ENCODE measurements at regions not wholly inside any gene's neighbourhood (a gene's known extent, or its start where the extent isn't known, plus 50 kb on each side); places are given as distances from the start of the nearest gene placed in this dataset.
"Not testable (repeated sequence)": the region's sequence is repeated elsewhere in the genome, so short reads cannot be mapped to it uniquely, and the experiment has no call there.

DNA sequence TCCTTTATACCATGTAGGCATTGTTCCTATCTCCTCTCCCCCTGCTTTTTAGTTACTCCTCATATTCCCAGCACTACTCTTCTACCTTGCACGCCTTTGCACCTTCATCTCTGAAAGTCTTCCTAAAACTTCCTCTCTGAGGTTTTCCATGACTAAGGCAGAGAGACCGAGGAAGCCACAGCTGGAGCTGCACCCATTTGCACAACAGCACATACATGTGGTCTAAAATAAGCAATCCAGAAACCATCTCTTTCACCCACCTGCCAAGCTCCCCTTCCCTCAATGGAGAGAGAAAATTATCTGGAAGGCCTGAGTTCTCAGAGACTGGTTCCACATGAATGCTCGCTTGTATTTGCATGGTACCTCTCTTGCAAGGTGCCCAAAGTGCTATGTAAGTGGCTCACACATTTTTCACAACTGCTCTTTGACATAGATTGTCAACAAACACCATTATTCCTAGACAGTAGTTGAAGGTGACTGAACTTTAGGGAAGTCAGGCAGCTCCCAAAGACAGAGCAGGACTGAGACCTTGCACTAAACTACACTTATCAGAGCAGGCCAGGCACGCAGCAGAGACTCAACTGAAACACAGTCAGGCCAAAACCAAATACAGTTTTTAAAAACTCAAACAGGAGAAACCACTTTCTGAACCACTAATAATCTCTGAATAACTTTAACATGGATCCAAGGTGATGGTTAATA lies 313.2 kb downstream of the TFAP2A start:
- no peak for DNase-seq

DNA sequence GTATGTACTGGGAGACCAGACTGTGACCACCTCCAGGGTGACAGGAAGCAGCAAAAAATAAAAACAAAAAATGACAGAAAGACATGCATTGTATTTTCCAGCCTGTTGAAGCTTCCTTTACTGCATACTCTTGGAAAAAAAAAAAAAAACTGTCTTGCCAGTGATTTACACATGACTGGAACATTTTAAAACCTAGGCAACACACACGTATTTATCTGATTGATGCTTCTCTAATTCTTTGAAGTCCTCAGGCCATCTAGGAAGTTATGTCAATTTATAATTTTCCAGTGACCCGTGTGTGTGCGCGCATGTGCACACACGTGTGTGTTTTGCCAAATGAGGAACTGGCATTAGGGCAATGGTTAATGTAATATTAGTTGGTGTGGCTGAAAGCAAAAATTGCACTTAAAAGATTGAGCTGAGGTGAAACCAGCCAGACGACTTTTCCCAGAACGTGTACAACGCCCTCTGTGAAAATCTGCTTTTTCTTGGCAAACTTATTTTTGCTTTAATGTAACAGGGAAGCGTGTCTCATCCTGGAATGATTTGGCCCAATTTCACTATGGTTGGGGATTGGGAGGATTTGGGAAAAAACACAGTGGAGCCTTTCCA lies 315.2 kb downstream of the TFAP2A start:
- no peak for DNase-seq

DNA sequence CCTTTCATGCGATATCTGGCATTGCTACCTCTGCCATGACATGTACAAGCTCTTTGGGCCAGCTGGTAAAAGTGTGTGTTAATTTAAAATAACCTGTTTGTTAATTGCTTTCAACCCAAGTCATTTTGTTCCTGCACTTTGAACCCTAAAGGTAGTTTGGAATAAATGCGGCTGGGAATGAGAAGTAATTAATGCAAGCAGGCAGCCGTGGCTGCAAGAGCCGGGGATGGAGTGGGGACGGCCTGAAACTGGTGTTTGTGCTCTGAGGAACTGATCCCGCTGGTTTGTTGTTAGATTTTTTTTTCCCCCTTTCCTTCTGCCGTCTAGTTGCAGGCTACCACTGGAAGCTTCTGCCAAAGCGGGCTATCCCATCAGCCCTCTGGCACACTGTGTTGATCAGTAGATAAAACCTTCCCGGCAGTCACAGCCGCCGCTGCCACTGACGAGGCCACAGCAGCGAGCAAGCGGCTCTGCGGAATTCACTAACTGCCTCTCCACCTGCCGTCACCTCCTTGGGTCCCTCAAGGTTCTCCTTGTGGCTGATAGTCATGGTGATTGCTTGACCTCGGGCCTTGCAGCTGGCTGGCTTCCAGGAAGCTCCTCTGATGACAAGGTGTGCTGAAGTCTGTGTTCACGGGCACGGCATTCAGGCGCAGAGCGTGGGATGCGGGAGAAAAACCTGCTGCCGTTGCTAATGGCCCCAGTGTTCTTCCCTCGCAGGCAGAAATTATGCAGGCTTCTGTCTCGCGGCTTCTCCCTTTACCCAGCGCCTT lies 315.9 kb downstream of the TFAP2A start:
- no peak for DNase-seq

DNA sequence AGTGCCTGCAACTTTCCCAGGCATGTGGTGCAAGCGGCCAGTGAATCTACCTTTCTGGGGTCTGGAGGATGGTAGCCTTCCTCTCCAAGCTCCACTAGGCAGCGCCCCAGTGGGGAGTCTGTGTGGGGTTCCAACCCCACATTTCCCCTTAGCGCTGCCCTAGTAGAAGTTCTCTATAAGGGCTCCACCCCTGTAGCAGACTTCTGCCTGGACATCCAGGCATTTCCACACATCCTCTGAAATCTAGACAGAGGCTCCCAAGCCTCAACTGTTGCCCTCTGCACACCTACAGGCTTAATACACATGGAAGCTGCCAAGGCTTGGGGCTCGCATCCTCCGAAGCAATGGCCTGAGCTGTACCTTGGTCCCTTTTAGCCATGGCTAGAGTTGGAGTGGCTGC lies 321.6 kb downstream of the TFAP2A start:
- DNase-seq = no peak

DNA sequence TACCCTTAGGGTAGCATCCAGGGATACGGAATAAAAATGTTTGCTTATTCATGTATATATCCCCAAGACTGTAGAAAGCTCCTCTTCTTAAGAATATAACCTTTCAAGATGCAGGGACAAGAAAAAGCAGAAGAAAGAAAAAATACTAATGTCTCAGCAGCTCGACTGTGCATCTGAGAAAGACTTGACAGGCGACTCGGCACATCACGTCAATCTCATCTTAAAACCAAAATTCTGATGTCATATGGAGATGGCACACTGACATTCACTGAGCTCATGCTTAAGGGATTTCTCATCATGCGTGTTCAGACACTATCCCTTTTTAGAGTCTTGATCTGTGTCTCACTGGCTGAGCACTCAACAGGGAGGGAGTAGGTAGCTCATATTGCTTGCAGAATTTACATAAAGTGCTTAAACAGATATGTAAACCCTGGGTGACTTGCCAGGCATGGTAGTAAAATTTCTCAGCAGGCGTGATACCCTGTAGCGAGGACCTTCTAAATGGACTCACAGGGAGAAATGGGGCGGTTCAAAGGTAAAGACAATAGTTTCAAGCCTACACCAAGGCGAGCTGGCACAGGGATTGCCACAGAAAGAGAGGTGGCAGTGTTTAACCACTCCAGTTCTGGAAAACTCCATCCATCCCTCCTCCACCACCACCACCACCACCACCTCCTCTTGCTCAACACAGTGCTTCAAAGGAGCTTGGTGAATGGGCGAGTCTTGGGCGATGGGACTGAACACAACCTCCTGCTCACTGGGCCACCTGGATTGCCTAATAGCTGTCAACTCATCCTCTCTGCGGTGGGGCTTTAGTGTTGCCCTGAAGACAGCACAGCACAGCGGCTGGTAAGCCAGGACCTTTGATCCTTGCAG lies 330.5 kb downstream of the TFAP2A start:
- no peak for DNase-seq

DNA sequence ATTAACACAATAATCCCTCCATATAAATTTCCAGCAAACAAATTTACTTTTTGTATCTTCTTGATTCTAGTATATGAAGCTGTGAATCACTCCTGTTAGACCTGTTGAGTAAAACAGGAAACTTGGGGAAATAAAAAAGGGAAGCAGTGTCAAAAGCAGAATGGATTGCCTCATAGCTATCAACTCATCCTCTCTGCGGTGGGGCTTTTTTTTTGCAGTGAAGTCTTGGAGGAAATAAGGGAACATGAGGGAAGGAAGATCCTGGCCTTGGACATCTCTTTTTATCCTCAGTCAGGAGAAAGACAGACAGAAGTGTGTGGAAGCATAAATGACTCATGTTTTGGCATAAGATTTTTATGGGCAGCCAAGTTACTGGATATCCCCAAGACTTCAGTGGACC lies 332.5 kb downstream of the TFAP2A start:
- no peak for DNase-seq

DNA sequence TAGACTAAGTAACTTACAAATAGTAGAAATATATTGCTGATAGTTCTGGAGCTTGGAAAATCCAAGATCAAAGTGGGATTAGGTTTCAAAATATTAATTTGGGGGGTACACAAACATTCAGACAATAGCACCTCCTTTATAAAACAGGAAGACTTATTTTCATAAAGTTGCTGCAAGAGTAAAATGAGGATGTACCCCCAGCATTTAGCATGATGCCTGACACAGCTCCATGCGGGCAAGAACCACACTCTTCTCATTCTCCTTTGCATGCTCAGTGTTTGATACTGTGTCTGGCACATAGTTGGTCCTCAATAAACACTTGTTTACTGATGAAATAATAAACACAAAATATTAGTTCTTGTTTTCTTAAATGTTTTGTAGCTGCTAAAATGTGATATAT lies 332.9 kb downstream of the TFAP2A start:
- no peak for DNase-seq

DNA sequence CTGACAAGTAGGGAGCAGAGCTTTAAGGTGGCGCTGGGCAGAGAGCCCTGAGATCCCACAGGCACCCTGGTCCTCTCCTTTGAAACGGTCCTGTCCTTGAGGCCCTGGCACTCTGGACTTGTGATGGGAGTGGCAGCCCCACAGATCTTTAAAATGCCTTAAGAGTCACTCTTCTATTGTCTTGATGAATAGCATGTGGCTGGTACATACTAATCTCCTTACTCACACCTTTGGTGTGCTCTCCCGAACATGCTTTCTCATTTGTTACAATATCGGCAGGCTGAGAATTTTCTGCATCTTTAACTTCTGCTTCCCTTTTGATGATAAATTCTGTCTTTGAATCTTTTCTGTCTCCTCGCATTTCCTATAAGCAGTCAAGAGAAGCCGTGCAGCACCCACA lies 333.8 kb downstream of the TFAP2A start:
- no peak for DNase-seq

DNA sequence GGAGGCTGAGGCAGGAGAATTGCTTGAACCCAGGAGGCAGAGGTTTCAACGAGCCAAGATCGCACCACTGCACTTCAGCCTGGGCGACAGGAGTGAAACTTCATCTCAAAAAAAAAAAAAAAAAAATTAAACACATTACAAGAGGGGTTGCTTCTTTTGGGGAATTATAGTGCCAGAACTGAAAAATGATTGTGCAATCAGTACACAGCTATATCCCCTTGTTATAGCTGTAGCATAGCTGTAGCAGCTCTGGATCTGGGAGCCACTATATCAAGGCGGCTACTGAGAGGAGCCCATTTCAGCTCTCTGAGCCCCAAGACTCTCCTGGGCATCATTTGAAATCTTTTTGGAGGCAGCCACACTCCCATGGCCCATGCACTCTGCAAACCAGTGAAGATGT lies 334.3 kb downstream of the TFAP2A start:
- DNase-seq = no peak

DNA sequence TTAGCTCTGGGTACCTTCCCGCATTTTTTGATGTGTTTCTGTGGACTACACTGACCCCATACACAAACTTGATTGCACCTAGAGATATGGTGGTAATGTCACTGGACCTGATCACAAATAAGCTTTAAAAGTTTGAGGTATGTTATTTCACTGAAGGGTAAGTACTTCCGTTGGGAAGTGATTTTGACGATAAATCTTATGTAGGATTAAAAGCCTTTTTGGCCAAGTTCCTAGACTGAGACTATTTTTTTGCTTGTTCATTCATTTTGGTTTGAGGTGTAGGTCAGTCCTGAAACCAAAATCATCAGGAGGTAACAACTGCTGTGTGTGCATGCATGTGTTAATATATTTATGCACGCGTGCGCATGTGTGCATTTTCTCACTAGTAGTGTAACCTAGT lies 336.3 kb downstream of the TFAP2A start:
- DNase-seq = no peak

DNA sequence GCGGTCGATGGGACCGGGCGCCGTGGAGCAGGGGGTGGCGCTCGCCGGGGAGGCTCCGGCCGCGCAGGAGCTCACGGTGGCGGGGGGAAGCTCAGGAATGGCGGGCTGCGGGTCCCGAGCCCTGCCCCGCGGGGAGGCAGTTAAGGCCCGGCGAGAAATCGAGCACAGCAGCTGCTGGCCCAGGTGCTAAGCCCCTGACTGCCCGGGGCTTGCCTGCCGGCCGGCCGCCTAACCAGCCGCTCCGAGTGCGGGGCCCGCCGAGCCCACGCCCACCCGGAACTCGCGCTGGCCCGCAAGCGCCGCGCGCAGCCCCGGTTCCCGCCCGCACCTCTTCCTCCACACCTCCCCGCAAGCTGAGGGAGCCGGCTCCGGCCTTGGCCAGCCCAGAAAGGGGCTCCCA lies 340.1 kb downstream of the TFAP2A start:
- DNase-seq = not testable (repeated sequence)

DNA sequence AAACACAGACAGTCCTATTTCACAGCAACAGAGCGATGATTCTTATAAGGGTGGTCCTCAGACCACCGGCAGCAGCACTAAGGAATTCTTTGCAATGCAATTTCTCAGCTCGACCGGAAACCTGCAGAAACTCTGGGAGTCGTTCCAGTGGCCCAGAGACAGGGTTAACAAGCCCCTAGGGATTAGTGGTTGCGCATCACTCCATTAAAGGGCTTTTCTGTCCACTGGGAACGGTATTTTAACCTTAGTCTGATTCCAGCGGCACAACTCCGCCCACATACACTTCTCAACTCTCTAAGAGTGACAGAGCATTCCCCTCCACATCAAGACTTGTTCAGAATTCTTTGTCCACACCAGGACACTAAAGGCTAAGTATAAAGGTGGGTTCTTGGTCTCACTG lies 341.5 kb downstream of the TFAP2A start:
- no peak for DNase-seq

DNA sequence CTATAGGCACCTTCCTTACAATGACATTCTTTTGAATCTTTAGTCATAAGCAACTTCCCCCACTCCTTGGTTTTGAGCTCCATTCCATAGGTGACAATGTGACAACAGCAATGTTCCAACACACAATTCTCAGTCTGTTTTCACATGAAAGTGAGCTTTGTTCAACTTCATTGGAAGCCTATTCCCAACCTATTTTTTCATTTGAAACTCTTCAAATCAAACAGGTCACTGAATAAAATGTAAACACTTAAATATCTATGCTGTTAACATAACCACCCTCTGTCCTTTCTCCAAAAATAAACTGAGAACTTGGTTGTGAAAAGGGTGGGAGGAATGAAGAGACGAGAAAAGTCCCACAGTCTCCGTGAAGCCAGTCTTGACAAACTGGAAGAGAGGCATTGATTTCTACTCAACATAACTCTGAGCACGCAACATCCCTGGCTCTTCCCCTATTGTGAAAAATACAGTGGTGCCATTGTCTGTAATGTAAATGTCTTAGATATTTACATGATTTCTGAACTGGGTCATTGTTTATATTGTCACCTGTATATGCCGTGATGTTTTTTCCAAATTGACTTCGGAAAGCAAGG lies 343.1 kb downstream of the TFAP2A start:
- DNase-seq = no peak

DNA sequence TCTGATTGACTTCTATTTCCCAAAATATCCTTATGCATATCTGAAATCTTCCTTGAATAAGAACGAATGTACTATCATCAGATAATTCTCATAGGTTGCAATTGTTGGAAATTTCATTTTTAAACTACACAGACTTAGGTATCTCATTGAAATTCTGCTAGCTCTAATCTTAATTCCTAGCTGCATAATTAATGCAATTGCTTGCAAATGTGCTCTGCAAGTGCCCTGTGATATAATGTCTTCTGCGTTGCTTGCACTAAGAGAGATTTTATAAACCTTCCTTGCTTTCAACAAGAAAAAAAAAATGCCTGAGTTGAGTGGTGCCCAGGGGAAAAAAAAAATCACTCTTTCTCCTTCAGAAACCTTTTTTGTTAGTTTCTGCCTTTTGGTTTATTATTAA lies 354.9 kb downstream of the TFAP2A start:
- no peak for DNase-seq

DNA sequence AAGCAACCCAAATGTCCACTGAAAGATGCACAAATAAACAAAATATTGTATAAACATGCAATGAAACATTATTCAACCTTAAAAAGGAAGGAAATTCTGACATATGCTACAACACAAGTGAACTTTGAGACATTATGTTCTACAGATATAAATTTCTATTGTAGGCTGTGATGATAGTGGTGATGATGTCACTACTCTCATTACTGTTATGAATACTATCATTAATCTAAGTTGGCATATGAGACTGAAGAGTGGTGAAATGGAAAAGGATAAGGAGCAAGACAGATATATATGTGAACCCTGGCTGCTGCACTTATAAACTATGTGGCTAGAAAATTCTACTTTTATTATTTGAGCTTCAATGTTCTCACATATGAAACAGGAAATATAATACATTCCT lies 360.2 kb downstream of the TFAP2A start:
- DNase-seq = no peak

DNA sequence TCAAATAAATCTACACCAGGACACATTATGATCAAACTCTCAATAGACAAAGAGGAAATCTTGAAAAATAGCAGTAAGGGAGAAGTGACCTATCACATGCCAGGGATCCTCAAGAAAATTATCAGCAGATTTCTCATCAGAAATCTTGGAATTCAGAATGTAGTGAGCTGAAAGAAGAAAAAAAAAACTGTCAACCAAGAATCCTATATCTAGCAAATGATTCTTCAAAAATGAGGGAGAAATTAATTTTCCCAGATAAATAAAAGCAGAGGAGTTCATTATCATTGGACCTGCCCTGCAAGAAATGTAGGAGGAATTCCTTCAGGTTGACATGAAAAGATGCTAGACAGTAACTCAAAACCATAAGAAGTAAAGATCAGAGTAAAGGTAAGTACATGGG lies 363.6 kb downstream of the TFAP2A start:
- DNase-seq = no peak

DNA sequence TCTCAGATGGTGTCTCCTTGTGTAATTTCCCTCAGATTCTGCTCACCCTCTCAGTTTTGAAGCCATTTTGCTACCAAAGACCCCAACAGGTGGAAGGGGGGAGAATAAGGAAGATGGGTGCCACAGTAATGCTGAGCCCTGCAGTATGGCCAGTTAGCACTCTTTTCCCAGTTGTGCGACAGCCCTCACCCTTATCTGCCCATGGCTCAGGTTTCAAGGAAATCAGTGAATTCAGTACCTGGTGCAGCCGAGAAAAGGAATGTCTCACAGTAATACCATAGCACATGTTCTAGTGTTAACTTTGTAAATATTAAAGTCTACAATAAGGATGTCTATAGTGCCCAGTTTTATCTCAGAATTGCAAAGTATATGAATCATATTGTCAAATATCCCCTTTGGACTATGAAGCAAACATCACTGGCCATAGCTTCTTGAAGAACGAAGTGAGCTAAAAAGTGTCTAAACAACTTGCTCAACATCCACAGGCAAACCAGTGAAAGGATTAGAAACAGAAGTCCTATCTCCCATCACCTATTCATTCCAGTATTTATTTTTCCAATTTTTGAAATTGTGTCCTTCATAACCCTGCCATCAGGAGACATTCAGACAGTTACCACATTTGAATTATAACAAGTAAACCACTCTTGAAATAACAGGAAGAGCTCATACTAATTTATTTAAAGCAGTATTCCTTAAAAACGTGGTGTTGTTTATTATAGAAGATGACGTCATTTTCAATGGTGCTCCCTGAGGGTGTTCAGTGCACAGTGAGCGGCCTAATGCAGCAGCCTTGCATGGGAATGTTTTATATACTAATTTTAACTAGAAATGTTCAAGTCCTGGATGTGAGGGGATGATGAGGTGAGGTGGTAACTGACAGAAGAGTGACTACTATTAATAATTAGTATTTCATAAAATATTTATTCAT lies 366.2 kb downstream of the TFAP2A start:
- no peak for DNase-seq

DNA sequence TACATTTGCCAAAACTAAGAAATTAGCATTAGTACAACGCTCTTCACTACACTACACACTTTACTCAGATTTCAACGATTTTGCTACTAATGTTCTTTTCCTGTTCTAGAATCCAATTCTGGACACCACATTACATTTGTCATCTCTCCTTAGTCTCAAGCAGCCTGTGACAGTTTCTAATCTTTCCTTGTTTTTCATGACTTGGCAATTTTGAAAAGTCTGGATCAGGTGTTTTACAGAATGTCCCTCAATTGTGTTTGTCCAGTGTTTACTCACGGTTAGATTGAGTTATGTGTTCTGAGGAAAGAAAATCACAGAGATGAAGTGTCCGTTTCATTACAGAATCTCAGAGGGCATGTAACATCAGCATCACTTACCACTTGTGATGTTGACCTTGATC lies 372.6 kb downstream of the TFAP2A start:
- no peak for DNase-seq

DNA sequence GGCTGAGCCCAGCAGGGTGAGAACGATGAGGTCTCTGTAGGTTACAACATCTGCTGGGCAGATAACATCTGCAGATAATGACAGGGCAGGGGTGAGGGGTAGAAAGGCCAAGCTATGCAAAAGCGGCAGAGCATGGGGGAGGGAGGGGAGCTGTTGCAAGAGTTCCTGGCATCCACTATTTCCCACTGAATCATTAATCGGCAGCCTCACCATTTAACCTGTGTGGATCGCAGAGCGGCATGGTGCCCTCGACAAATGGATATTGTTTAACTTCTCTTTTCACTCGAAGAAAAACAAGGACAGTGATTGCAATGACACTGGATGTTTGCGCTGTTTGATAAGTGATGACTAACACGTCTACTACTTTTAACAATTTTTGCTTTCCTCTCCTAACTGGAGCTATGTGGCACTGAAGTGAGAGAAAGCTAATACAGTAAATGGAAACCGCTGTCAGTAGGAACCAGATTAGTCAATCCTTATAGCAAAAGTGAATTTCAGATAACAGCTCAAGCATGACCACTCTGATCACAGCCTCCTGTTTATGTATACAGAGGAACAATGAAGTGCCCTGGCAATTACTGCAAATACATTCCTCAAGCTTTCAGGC lies 381.5 kb downstream of the TFAP2A start:
- DNase-seq = no peak

DNA sequence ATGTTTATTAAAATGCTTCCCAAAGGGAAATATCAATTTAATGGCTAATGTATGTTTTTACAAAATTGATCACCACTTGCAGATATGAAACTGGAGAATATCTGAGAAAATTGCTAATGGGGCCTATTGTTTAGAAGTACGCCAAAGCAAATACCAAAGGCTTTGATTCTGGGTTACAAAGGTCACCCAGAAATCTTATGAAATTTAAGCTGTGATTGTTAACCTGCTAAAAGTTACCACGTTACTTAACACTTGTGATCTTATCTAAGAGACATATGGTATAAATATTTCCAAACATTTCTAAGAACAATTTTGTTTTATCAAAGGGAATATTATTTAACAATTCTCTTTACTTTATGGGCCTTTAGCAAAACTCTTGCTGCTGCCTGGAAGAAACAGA lies 383.3 kb downstream of the TFAP2A start:
- no peak for DNase-seq

DNA sequence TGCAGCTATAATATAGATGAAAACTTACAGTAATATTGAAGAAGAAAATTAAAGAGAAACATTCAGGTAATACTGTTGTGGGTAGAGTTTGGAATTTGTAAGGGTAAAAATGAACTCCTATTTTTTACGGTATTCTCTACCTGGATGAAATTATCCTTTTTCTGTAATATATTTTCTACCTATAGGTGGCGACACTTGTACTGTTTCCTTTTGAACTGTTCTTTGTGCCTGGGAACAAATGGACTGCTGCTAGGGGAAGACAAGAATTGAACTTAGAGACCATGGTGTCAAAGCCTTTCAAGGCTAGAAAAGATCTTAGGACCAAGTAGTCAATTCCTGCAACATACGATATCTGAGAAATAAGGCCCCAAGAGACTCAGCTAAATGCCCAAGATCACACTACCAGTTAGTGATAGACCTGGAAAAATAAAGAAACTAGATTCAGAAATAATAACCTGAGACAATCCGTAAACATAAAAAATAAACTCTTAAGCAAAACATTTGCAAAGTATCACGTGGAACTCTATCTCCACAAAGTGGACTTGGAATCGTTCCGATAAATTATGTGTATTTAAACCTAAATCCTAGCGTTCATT lies 383.8 kb downstream of the TFAP2A start:
- no peak for DNase-seq
